Sigmoid colon (tissue), 6 donors: ENCODE measurements at regions not wholly inside any gene's neighbourhood (a gene's known extent, or its start where the extent isn't known, plus 50 kb on each side); places are given as distances from the start of the nearest gene placed in this dataset.

Source experiments
- DNase-seq: peaks from one replicate; pipeline ENCODE4 v3.0.0-alpha.2; 2019
- H3K27ac ChIP-seq, 4 donors: fragments of 200-600 bp; sonication (generic); one replicate each; pipeline ENCODE4 v1.5.1; 2016 to 2019; ENCODE audit warnings: mild to moderate bottlenecking in 1 of 4
- H3K27me3 ChIP-seq, 3 donors: fragments of 200-600 bp; sonication (generic); one replicate each; pipeline ENCODE4 v1.5.1; 2019; ENCODE audit warnings: mild to moderate bottlenecking in 1 of 3
- H3K36me3 ChIP-seq, 4 donors: fragments of 200-600 bp; sonication (generic); one replicate each; pipeline ENCODE4 v1.5.1; 2016 to 2019
- H3K4me1 ChIP-seq, 4 donors: fragments of 200-600 bp; sonication (generic); one replicate each; pipeline ENCODE4 v1.5.1; 2017 to 2019
- H3K4me3 ChIP-seq, 4 donors: fragments of 200-600 bp; sonication (generic); one replicate each; pipeline ENCODE4 v1.5.1; 2017 to 2019; ENCODE audit warnings: mild to moderate bottlenecking in 2 of 4, moderate library complexity in 1 of 4
- H3K9me3 ChIP-seq, 4 donors: fragments of 200-600 bp in 3 of 4; sonication (generic) in 3 of 4; one replicate each; pipeline versions ENCODE4 v1.5.1 to v1.6.1; 2013 to 2019
- CTCF ChIP-seq, 4 experiments: fragments of 450-650 bp in 3 of 4; fragments of 200-600 bp in 1 of 4; IDR thresholded peaks; one replicate each; pipeline ENCODE4 v1.5.1; 2016 to 2019; ENCODE audit warnings: antibody characterized with exemption in 4 of 4, mild to moderate bottlenecking in 3 of 4, moderate library complexity in 2 of 4
- EP300 ChIP-seq, 4 donors: sonication (generic); formaldehyde crosslinking; IDR thresholded peaks; one replicate each; pipeline ENCODE4 v1.6.1; 2017; ENCODE audit warnings: antibody characterized with exemption in 4 of 4
- POLR2A ChIP-seq, 2 donors: fragments of 450-650 bp; IDR thresholded peaks; one replicate each; pipeline ENCODE4 v1.6.1; 2016; ENCODE audit warnings: antibody characterized with exemption in 2 of 2, mild to moderate bottlenecking in 2 of 2, moderate library complexity in 2 of 2
- POLR2AphosphoS5 ChIP-seq, 4 donors: sonication (generic); formaldehyde crosslinking; IDR thresholded peaks; one replicate each; pipeline ENCODE4 v1.6.1; 2017; ENCODE audit warnings: antibody characterized with exemption in 4 of 4
- WGBS, 2 donors: extraction: QIAGEN DNeasy Blood & Tissue Kit; methylation state at CpG; one replicate each; pipeline ENCODE4 v1.1.7; 2013; 5-methylcytosine and 5-hydroxymethylcytosine counted together
- intact Hi-C: fragments of 100-400 bp; cut with DNase I; formaldehyde crosslinking; loops from one replicate; pipeline ENCODE4 v1.15.1; 2023
- donor health status: healthy with polysubstance abuse.
- donor health status: healthy.

DNA sequence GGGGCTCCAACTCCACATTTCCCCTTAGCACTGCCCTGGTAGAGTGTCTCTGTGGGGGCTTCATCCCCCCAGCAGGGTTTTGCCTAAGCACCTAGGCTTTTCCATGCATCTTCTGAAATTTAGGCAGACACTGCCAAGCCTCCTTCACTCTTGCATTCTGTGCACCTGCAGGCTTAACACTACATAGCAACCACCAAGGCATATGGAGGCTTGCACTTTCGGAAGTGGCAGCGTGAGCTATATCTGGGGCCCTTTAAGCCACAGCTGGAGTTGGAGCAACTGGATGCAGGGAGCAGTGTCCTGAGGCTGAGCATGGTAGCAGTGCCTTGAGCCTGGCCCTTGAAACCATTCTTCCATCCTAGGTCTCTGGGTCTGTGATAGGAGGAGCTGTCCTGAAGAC, 214.8 kb upstream of the RPL34 start:
- Histone ChIP-seq H3K27ac (no peak overlapping the region), H3K4me1 (no peaks in the 10 kb centered on the region), H3K4me3 (no peak overlapping the region), H3K27me3 (no peaks in the 10 kb centered on the region), H3K9me3 (peaks cover 0 to 4% (median 0%) of the 10 kb centered on the region in 4 donors), H3K36me3 (no peaks in the 10 kb centered on the region)
- DNase-seq = no peak
- no peak for TF ChIP-seq EP300 (IDR thresholded peaks at IDR 0.05)
- TF ChIP-seq CTCF (IDR thresholded peaks at IDR 0.05) = no peak
- no peak for TF ChIP-seq POLR2A (IDR thresholded peaks at IDR 0.05)
- TF ChIP-seq POLR2AphosphoS5 (IDR thresholded peaks at IDR 0.05) = no peak
- 95 to 96% methylated on average over 2 of the region's 2 CpGs for WGBS, 2 donors
- intact Hi-C loops = no loop called here

- intact Hi-C loops = no loop called here
- TF ChIP-seq POLR2A (IDR thresholded peaks at IDR 0.05) = no peak
- no peak for TF ChIP-seq POLR2AphosphoS5 (IDR thresholded peaks at IDR 0.05)
- TF ChIP-seq CTCF (IDR thresholded peaks at IDR 0.05) = no peak
- TF ChIP-seq EP300 (IDR thresholded peaks at IDR 0.05) = no peak
- DNase-seq = no peak
- Histone ChIP-seq H3K27me3 (no peaks in the 10 kb centered on the region), H3K27ac (no peak overlapping the region), H3K9me3 (no peaks in the 10 kb centered on the region), H3K4me1 (no peaks in the 10 kb centered on the region), H3K4me3 (no peak overlapping the region), H3K36me3 (no peaks in the 10 kb centered on the region)
- WGBS, 2 donors = 95 to 96% methylated on average over 6 of the region's 6 CpGs
Observed at GRCh38 chr4:108400309-108400708, 220.1 kb upstream of the RPL34 start.

- H3K4me3 ChIP-seq = no peak overlapping the region
Observed at GRCh38 chr4:108399610-108400265, 220.6 kb upstream of the RPL34 start.

DNA sequence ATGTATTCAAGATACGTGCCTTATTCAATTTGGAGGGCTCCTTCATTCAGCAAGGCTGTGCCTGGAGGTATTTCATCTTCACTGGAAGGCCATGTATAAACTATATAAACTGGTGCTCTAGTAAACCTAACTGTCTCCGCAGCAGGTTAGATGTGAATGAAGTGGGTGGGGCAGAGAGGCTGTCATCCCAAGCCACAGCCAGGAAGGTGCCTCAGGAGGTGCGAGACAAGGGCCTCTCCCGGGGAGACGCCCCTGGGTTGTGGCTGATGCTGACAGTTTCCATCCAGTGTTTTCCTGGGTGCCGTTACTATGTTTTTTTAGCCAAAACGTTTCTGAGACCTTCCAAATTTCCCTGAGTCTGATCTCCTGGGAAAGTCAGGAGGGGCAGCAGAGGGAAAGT, 221.5 kb upstream of the RPL34 start:
- Histone ChIP-seq H3K4me1 (no peaks in the 10 kb centered on the region), H3K27ac (no peak overlapping the region), H3K4me3 (no peak overlapping the region), H3K9me3 (no peaks in the 10 kb centered on the region), H3K27me3 (no peaks in the 10 kb centered on the region), H3K36me3 (no peaks in the 10 kb centered on the region)
- 64 to 72% methylated on average over 7 of the region's 7 CpGs for WGBS, 2 donors
- intact Hi-C loops = no loop called here
- no peak for DNase-seq
- TF ChIP-seq CTCF (IDR thresholded peaks at IDR 0.05) (no peak), POLR2A (IDR thresholded peaks at IDR 0.05) (no peak)

More at GRCh38 chr4:108399610-108400265, 220.6 kb upstream of the RPL34 start:
- WGBS, 2 donors = 83 to 88% methylated on average over 12 of the region's 12 CpGs
- DNase-seq = no peak
- intact Hi-C loops = no loop called here
- Histone ChIP-seq H3K9me3 (no peaks in the 10 kb centered on the region), H3K4me1 (no peaks in the 10 kb centered on the region), H3K27me3 (no peaks in the 10 kb centered on the region), H3K27ac (no peak overlapping the region), H3K36me3 (no peaks in the 10 kb centered on the region)
- TF ChIP-seq CTCF (IDR thresholded peaks at IDR 0.05) = no peak
- no peak for TF ChIP-seq POLR2AphosphoS5 (IDR thresholded peaks at IDR 0.05)
- TF ChIP-seq EP300 (IDR thresholded peaks at IDR 0.05) = no peak
- no peak for TF ChIP-seq POLR2A (IDR thresholded peaks at IDR 0.05)

DNA sequence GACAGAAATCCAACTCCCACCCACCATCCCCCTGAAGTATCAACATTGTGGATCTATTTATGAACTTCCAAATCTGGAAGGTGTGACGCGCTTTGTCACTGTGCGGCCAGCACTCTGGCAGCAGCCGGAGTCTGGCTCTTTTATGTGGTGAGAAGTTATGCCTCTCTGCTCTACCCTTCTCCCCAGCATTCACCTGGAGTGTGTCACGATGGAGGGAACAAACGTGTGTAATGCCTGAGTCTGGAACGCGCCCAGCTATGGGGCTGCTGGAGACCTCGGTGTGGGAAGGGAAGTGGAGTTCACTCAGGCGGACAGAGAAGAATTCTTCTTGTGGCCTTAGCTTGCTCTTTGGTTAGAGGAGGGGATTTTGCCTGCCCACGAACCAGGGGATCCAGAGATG, 222.1 kb upstream of the RPL34 start:
- no peak for TF ChIP-seq POLR2A (IDR thresholded peaks at IDR 0.05)
- no peak for TF ChIP-seq EP300 (IDR thresholded peaks at IDR 0.05)
- TF ChIP-seq CTCF (IDR thresholded peaks at IDR 0.05) = no peak
- TF ChIP-seq POLR2AphosphoS5 (IDR thresholded peaks at IDR 0.05) = no peak
- Histone ChIP-seq H3K9me3 (no peaks in the 10 kb centered on the region), H3K4me1 (no peaks in the 10 kb centered on the region), H3K27ac (no peak overlapping the region), H3K4me3 (no peak overlapping the region), H3K36me3 (no peaks in the 10 kb centered on the region), H3K27me3 (no peaks in the 10 kb centered on the region)
- DNase-seq = no peak
- intact Hi-C loops = no loop called here
- 77 to 92% methylated on average over 11 of the region's 11 CpGs for WGBS, 2 donors
